ENCODE measurements at regions not wholly inside any gene's neighbourhood (a gene's known extent, or its start where the extent isn't known, plus 50 kb on each side); places are given as distances from the start of the nearest gene placed in this dataset.

DNA sequence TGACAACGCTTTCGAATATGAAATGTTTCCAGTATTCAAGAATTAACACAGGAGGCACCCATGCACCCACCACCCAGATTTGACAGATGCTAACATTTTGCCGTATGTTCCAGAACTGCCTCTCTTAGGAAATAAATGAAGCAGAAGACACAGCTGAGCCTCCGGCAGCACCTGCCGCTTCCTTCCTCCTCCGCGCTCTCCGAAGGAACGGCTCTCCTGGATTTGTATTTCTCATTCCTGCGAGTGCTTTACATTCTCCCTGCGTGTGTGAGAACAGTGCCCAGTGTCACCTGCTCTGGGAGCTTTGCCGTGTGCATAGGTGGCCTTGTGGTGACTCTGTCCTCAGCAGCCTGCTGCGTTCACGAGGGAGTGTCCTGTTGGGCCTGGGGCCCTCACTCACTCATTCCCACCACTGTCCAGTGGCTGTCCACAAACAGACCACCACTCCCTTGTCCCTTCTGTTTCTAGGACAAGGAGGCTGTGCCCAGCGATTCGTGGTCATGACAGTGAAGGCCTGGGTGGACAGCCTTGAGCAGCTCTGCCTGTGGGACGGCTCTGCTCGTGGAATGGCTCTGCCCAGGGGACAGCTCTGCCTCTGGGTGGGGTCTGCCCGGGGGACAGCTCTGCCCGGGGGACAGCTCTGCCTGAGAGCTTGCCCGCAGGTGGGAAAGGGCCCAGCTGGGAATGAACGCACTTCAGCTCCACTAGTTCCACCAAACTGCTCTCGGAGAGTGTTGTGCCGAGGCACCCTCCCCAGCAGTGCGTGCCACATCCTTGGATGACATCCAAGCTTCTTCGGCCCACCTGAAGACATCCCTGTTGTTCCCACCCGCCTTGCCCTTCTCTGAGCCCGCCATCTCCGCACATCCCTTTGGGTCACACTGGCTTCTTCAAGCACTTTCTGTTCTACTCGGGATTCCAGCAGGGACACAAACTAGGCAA lies 170.5 kb upstream of the PPP1R26 start:
- TF ChIP-seq, protein P1, sequence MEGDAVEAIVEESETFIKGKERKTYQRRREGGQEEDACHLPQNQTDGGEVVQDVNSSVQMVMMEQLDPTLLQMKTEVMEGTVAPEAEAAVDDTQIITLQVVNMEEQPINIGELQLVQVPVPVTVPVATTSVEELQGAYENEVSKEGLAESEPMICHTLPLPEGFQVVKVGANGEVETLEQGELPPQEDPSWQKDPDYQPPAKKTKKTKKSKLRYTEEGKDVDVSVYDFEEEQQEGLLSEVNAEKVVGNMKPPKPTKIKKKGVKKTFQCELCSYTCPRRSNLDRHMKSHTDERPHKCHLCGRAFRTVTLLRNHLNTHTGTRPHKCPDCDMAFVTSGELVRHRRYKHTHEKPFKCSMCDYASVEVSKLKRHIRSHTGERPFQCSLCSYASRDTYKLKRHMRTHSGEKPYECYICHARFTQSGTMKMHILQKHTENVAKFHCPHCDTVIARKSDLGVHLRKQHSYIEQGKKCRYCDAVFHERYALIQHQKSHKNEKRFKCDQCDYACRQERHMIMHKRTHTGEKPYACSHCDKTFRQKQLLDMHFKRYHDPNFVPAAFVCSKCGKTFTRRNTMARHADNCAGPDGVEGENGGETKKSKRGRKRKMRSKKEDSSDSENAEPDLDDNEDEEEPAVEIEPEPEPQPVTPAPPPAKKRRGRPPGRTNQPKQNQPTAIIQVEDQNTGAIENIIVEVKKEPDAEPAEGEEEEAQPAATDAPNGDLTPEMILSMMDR (IDR thresholded peaks at IDR 0.05; ENCODE audit: poor library complexity, severe bottlenecking): no peak
- TF ChIP-seq RAD21 (conservative IDR thresholded peaks at IDR 0.05) (no peak), EZH2 (IDR thresholded peaks at IDR 0.05; ENCODE audit: borderline replicate concordance, insufficient read depth, low read length, poor library complexity, severe bottlenecking) (no peak), SMC3 (conservative IDR thresholded peaks at IDR 0.05; ENCODE audit: poor library complexity) (no peak)
